ENCODE measurements at regions not wholly inside any gene's neighbourhood (a gene's known extent, or its start where the extent isn't known, plus 50 kb on each side); places are given as distances from the start of the nearest gene placed in this dataset.
A peak's percentile ranks its signal among the peaks of the same experiment; 100 is the strongest.

- TF ChIP-seq, protein P1, sequence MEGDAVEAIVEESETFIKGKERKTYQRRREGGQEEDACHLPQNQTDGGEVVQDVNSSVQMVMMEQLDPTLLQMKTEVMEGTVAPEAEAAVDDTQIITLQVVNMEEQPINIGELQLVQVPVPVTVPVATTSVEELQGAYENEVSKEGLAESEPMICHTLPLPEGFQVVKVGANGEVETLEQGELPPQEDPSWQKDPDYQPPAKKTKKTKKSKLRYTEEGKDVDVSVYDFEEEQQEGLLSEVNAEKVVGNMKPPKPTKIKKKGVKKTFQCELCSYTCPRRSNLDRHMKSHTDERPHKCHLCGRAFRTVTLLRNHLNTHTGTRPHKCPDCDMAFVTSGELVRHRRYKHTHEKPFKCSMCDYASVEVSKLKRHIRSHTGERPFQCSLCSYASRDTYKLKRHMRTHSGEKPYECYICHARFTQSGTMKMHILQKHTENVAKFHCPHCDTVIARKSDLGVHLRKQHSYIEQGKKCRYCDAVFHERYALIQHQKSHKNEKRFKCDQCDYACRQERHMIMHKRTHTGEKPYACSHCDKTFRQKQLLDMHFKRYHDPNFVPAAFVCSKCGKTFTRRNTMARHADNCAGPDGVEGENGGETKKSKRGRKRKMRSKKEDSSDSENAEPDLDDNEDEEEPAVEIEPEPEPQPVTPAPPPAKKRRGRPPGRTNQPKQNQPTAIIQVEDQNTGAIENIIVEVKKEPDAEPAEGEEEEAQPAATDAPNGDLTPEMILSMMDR (IDR thresholded peaks at IDR 0.05), result no peak
- TF ChIP-seq POLR2A (IDR thresholded peaks at IDR 0.05), result no peak
- Histone ChIP-seq H3K27me3 (no peaks in the 10 kb centered on the region), H3K4me3 (no peak overlapping the region), H3K4me1 (peaks cover 0 to 17% (median 0%) of the 10 kb centered on the region in 12 donors), H3K9me3 (peaks cover 0 to 10% (median 0%) of the 10 kb centered on the region in 12 donors), H3K27ac (no peak overlapping the region), H3K36me3 (no peaks in the 10 kb centered on the region)
- intact Hi-C loops (cut with DNase I), result no loop called here
- 59 to 75% (median 62%) methylated on average over 1 of the region's 1 CpG for WGBS, 4 donors
- DNase-seq (no peak), ATAC-seq (no peak)
These were observed 90.5 kb downstream of the LEPR start for GRCh38 chr1:65510961-65511360.

GRCh38 chr1:65512383-65512782 is 91.9 kb downstream of the LEPR start:
- DNase-seq (peak in 1 of 5 donors; percentile 8), ATAC-seq (peak in 2 of 4 donors; percentile 31 to 65)
- Histone ChIP-seq H3K4me3 (no peak overlapping the region), H3K4me1 (peaks cover 0 to 16% (median 0%) of the 10 kb centered on the region in 12 donors), H3K36me3 (no peaks in the 10 kb centered on the region), H3K9me3 (peaks cover 0 to 10% (median 0%) of the 10 kb centered on the region in 12 donors), H3K27ac (no peak overlapping the region), H3K27me3 (no peaks in the 10 kb centered on the region)
- intact Hi-C loops (cut with DNase I), result no loop called here
- WGBS, 4 donors, result 62 to 73% (median 69%) methylated on average over 3 to 4 of the region's 4 CpGs
- TF ChIP-seq, protein P1 (IDR thresholded peaks at IDR 0.05), result no peak
- no peak for TF ChIP-seq POLR2A (IDR thresholded peaks at IDR 0.05)

DNA sequence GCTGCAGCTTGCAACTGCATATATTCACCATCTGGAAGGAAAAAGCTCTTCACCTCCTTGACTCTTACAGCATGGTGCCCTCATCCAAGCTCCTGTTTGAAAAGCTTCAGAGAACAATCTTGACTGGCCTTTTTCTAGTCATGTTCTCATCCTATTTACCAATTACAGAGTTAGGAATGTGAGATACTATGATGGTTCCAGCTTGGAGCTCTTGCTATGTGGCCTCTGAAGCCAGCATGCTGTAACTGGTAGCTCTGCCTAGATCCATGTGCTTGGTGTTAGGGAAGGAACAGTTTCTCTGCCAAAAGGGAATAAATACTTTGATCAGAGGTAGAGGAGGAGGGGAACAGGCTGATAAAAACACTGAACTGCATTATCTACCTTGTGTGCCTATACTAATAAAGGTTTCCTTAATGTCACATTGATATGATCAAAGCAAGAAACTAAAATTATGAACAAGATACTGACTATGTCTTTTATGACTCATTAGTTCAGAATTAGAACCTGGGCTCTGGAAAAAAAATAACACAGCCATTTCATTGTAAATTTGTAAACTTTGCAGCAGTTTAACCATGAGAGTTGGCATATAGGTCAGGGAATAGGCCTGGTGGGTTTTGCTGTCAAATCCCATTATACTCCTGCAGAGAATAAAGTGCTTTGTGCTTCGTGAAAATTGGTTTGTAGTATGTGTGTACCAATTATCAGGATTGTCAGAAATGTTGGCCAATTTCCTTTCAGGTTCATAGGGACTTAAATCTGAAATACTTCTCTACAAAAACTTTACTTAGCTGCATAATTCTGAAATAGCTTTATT is 92.7 kb downstream of the LEPR start:
- DNase-seq (no peak), ATAC-seq (no peak)
- no peaks in the 10 kb centered on the region for H3K27me3 ChIP-seq
- intact Hi-C loops (cut with DNase I), result no loop called here
- no peak overlapping the region for H3K27ac ChIP-seq
- TF ChIP-seq, protein P1 (IDR thresholded peaks at IDR 0.05), result no peak
- TF ChIP-seq POLR2A (IDR thresholded peaks at IDR 0.05), result no peak
- peaks cover 0 to 16% (median 0%) of the 10 kb centered on the region in 12 donors for H3K4me1 ChIP-seq
- peaks cover 0 to 4% (median 0%) of the 10 kb centered on the region in 12 donors for H3K9me3 ChIP-seq
- no peak overlapping the region for H3K4me3 ChIP-seq
- no peaks in the 10 kb centered on the region for H3K36me3 ChIP-seq
- WGBS, 4 donors, result 84 to 96% (median 85%) methylated on average over 1 of the region's 1 CpG

DNA sequence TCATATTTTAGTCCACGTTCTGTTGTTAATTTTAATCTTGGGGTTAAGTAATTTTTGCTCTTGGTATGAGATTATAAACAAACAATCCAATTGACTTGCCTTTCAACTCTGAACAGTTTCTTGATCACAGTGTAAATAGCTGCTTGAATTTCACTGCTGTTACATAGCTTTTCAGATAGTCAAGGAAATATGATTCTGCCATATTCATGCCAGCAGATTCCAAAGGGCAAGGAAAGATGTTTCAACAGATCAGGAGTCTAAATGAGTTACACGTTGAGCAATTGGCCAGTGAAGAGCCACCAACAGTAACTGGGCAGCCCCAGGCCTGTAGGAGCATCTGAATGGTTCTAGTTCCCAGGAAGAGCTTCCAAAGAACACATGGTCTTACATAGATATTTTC is 93.6 kb downstream of the LEPR start:
- WGBS, 4 donors, result 65 to 77% (median 73%) methylated on average over 2 of the region's 2 CpGs
- intact Hi-C loops (cut with DNase I), result no loop called here
- Histone ChIP-seq H3K4me3 (no peak overlapping the region), H3K36me3 (no peaks in the 10 kb centered on the region), H3K27me3 (no peaks in the 10 kb centered on the region), H3K9me3 (no peaks in the 10 kb centered on the region), H3K4me1 (peaks cover 0 to 16% (median 0%) of the 10 kb centered on the region in 12 donors), H3K27ac (no peak overlapping the region)
- DNase-seq (no peak), ATAC-seq (no peak)
- TF ChIP-seq, protein P1 (IDR thresholded peaks at IDR 0.05), result no peak
- no peak for TF ChIP-seq POLR2A (IDR thresholded peaks at IDR 0.05)

Data from heart left ventricle (tissue), 16 donors.